ENCODE measurements at regions not wholly inside any gene's neighbourhood (a gene's known extent, or its start where the extent isn't known, plus 50 kb on each side); places are given as distances from the start of the nearest gene placed in this dataset.

DNA sequence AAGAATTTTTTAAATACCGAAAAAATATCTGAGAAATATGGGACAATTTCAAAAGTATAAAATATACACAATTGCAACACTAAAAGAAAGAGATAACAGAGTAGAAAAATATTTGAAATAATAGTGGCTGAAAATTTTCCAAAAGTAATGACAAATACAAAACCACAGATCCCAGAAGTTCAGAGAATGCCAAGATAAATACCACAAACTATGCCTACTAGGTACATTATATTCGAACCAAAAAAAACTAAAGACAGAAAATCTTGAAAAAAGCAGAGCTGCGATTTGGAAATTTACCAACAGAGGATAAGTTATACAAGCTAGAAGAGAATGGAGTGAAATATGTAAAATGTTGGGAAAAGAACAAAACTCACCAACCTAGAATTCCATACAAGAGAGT, 191.3 kb upstream of the ELAC2 start:
- Histone ChIP-seq H4K91ac (replicated peaks; ENCODE audit: insufficient read length, low read length) (no peak overlapping the region), H3K79me1 (ENCODE audit: low read depth, low read length) (no peaks in the 10 kb centered on the region), H3K23me2 (ENCODE audit: low read depth, low read length) (no peaks in the 10 kb centered on the region), H3K4me3 (ENCODE audit: extremely low read depth in 1 of 4, insufficient read depth in 2 of 4, low read depth in 3 of 4, low read length in 4 of 4) (no peak overlapping the region), H2BK12ac (ENCODE audit: low read depth, low read length) (no peak overlapping the region), H3K4me2 (ENCODE audit: insufficient read depth in 1 of 2, low read depth in 2 of 2, low read length in 2 of 2) (no peak overlapping the region), H2AFZ (ENCODE audit: low read length) (no peak overlapping the region), H3K4ac (replicated peaks; ENCODE audit: insufficient read length, low read depth, low read length) (no peak overlapping the region), H3K18ac (ENCODE audit: extremely low read depth, low read length) (no peak overlapping the region), H4K5ac (ENCODE audit: insufficient read length, low read depth, low read length) (no peak overlapping the region), H3K4me1 (replicated peaks in 1 of 4; ENCODE audit: control insufficient read depth in 3 of 4, insufficient read depth in 4 of 4, low read length in 3 of 4) (no peaks in the 10 kb centered on the region), H3K79me2 (ENCODE audit: control insufficient read depth in 1 of 2, insufficient read depth in 2 of 2, low read length in 2 of 2) (no peaks in the 10 kb centered on the region), H4K8ac (ENCODE audit: extremely low read depth, insufficient read depth, low read length) (no peak overlapping the region), H3K27ac (ENCODE audit: low read depth, low read length) (no peak overlapping the region), H3K56ac (replicated peaks; ENCODE audit: insufficient read length, low read depth, low read length) (no peak overlapping the region), H3K23ac (ENCODE audit: insufficient read length) (no peak overlapping the region), H2BK15ac (ENCODE audit: low read length) (no peak overlapping the region), H2AK5ac (ENCODE audit: low read depth, low read length) (no peak overlapping the region), H4K20me1 (replicated peaks in 1 of 2; ENCODE audit: control insufficient read depth in 1 of 2, insufficient read depth in 2 of 2, low read length in 2 of 2) (no peaks in the 10 kb centered on the region), H3K14ac (ENCODE audit: insufficient read length) (no peak overlapping the region), H3K9me3 (ENCODE audit: insufficient read depth in 2 of 2, low read depth in 1 of 2, low read length in 1 of 2) (0 out of 4 replicates have a peak, but pooled peaks cover 0 to 2% of the 10 kb centered on the region in 2 experiments), H3K27me3 (replicated peaks in 1 of 4; ENCODE audit: control insufficient read depth in 3 of 4, extremely low read depth in 1 of 4, insufficient read depth in 3 of 4, low read length in 3 of 4) (no peaks in the 10 kb centered on the region), H3K9ac (replicated peaks in 1 of 4; ENCODE audit: extremely low read depth in 1 of 4, low read depth in 3 of 4, low read length in 3 of 4) (no peak overlapping the region), H2BK120ac (replicated peaks; ENCODE audit: low read depth, low read length) (no peak overlapping the region), H2BK5ac (ENCODE audit: low read depth, low read length) (no peak overlapping the region), H2BK20ac (ENCODE audit: low read length) (no peak overlapping the region), H3K36me3 (ENCODE audit: control insufficient read depth in 2 of 4, insufficient read depth in 4 of 4, low read length in 3 of 4) (no peaks in the 10 kb centered on the region)
- TF ChIP-seq GABPA (IDR thresholded peaks at IDR 0.05; ENCODE audit: borderline replicate concordance, insufficient read depth, low read length) (no peak), RFX5 (IDR thresholded peaks at IDR 0.05; ENCODE audit: borderline replicate concordance, low read depth, low read length) (no peak), SIRT6 (IDR thresholded peaks at IDR 0.05; ENCODE audit: low read length) (no peak), SIN3A (conservative IDR thresholded peaks at IDR 0.05 in 1 of 2, IDR thresholded peaks at IDR 0.05 in 1 of 2; ENCODE audit: low read depth in 1 of 2, low read length in 2 of 2) (no peak), SP4 (IDR thresholded peaks at IDR 0.05; ENCODE audit: low read length) (no peak), CEBPB (IDR thresholded peaks at IDR 0.05; ENCODE audit: low read depth, low read length) (no peak)
- TF ChIP-seq, protein P1, sequence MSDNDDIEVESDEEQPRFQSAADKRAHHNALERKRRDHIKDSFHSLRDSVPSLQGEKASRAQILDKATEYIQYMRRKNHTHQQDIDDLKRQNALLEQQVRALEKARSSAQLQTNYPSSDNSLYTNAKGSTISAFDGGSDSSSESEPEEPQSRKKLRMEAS (IDR thresholded peaks at IDR 0.05) = no peak
- TF ChIP-seq, protein P2, sequence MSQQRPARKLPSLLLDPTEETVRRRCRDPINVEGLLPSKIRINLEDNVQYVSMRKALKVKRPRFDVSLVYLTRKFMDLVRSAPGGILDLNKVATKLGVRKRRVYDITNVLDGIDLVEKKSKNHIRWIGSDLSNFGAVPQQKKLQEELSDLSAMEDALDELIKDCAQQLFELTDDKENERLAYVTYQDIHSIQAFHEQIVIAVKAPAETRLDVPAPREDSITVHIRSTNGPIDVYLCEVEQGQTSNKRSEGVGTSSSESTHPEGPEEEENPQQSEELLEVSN (IDR thresholded peaks at IDR 0.05) = no peak
- ChIA-PET POLR2A (ENCODE audit: partially characterized antibody) (no interaction called here), CTCF (ENCODE audit: partially characterized antibody) (no interaction called here)
- DNase-seq (ENCODE audit: low read depth in 1 of 2, low spot score in 2 of 2) = no peak
- FAIRE-seq = no peak
- 90% methylated on average over 3 of the region's 3 CpGs; no CpG with 5 or more reads in 1 of the 2 experiments for WGBS, 2 experiments (ENCODE audit: extremely low coverage in 1 of 2, insufficient coverage in 1 of 2, insufficient read length in 1 of 2, insufficient replicate concordance in 2 of 2, low coverage in 1 of 2, low lambda C conversion rate in 2 of 2, missing lambda C conversion rate in 1 of 2)
